GM20000 (cell line): ENCODE measurements at regions not wholly inside any gene's neighbourhood (a gene's known extent, or its start where the extent isn't known, plus 50 kb on each side); places are given as distances from the start of the nearest gene placed in this dataset.

Source experiments
- DNase-seq: peaks from one replicate; pipeline ENCODE4 v3.0.0; 2012; ENCODE audit warnings: low spot score
- CTCF ChIP-seq: IDR thresholded peaks from 2 replicates; pipeline ENCODE4 v1.5.1; 2012; ENCODE audit warnings: mild to moderate bottlenecking, control low read depth; ENCODE audit errors: extremely low read depth, missing control alignments

- no peak for TF ChIP-seq CTCF
- no peak for DNase-seq
Measured at GRCh38 chr4:152245680-152246079, 290.2 kb downstream of the FBXW7 start.

GRCh38 chr4:152244659-152245058 lies 291.2 kb downstream of the FBXW7 start:
- TF ChIP-seq CTCF: no peak
- no peak for DNase-seq

GRCh38 chr4:152243896-152244595 lies 291.8 kb downstream of the FBXW7 start:
- DNase-seq: no peak
- TF ChIP-seq CTCF: no peak

- no peak for DNase-seq
- no peak for TF ChIP-seq CTCF
Measured at GRCh38 chr4:152243206-152243605, 292.7 kb downstream of the FBXW7 start.

- DNase-seq: no peak
- no peak for TF ChIP-seq CTCF
Measured at GRCh38 chr4:152240232-152240631, 295.7 kb downstream of the FBXW7 start.

- DNase-seq: no peak
- TF ChIP-seq CTCF: no peak
Measured at GRCh38 chr4:152239216-152239615, 296.7 kb downstream of the FBXW7 start.

- no peak for TF ChIP-seq CTCF
- DNase-seq: no peak
Measured at GRCh38 chr4:152236519-152237056, 299.3 kb downstream of the FBXW7 start.
